Skeletal muscle cell (primary cell): ENCODE measurements at regions not wholly inside any gene's neighbourhood (a gene's known extent, or its start where the extent isn't known, plus 50 kb on each side); places are given as distances from the start of the nearest gene placed in this dataset.

Source experiments
- DNase-seq: peaks from one replicate; pipeline ENCODE4 v3.0.0-alpha.2; 2010; ENCODE audit warnings: low read depth
- H3K4me3 ChIP-seq: 2 replicates; pipeline ENCODE4 v1.5.1; 2011; ENCODE audit warnings: low read depth, mild to moderate bottlenecking, control low read depth, low read length, moderate library complexity

DNA sequence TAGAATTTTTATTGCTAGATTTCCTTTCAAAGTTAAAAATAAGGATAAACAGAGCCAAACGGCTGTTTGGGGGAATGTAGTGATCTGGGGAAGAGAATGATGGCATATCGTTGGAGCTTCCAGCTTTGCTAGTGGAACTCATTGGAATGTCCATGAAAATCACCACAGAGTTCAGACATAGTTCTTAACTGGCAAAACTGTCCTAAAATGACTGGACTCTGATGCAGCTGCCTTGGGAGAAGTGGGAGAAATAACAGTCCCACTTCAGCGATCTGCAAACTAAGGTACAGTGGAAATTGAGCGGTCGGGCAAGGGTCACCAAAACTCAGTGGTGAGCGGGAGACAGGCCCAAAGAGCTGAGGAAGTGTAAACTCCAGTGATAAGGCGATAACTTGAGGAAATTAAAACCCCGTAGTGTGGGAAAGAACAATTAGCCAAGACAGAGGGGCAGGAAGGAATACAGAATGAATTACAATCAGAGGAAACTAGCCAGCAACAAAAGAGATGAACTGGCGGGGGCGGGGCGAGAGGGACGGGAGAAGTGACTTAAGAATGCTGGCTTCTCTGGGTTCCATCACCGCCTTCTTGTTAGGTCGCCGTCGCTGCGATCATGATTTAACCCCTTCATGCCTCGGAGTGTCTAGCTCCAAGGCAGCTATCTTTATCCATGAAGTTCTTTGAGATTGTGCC, 89.8 kb upstream of the ARHGAP29 start:
- DNase-seq, result no peak
- no peak overlapping the region for H3K4me3 ChIP-seq

DNA sequence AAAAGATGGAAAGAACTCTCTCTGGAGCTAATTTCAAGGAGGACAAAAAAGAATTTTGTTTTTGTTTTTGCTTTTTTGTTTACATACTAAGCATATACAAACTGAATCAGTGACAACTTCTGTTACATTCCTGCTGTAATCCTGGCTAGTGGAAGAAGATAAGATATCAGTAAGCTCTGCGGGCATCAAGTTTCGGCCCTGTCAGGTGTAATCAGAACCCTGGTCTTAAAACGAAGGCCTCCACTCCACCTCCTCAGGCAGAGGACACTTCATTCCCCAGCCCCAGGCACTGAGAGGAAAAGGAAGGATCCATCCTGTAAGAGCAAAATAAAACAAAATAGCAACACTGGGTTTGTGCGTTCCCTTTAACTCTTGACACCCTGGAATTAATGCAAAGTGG, 88.9 kb upstream of the ARHGAP29 start:
- no peak overlapping the region for H3K4me3 ChIP-seq
- DNase-seq, result no peak

DNA sequence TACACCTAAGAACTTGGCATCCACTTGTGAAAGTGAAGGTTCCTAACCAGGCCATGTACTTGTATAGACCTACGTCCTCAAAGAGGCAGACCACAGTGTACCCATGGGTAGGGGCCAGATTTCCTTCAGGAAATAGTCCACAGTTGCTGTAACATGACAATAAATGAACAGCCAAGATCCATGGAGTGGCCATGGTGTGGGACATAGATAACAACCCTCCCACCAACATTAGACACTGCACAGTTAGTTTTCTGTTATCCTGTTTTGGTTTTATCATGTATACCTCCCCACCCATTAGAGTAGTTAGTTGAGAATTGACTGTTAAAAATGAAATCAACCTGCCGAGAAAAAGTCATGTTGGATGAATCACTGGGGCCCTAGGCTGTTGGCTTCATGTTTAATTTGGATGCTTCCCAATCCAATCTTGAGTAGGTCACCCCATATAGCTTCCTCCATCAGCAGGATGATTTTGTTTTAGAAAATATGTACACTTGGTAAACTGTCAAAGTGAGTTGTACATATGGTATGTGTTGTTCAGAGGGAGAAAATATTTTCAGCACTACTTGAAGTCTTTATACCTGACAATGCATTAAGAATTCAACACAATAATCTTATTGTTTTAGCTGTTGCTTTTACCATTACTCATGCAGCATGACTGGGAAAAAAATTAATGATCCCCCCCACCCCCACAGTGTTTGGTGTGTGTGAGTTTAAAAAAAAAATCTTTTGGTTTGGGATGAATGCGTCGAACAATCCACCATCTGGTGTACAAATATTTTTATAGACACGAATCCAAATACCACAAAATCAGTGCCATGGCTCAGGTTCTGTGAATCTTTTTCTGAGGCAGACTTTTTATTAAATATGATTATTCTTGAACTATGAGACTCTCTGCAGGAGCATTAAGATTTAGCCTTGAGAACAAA, 88.3 kb upstream of the ARHGAP29 start:
- peak; percentile 97 for DNase-seq
- H3K4me3 ChIP-seq, result no peak overlapping the region

DNA sequence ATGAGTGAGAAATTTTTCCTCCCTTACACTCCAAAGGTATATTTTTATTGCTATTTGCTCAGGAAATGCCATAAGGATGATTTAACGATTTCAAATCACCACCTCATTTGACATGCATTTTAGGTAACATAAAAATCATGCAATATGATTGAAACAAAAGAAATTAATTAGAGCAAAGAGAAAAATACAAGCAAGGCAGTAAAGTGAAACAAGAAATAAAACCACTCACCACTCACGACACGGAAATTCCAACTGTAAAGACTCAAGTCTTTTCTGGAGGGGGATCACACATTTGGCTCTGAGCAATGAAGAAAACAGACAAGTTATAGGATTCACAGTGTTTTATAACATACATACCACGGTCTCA, 86.8 kb upstream of the ARHGAP29 start:
- H3K4me3 ChIP-seq, result no peak overlapping the region
- no peak for DNase-seq

DNA sequence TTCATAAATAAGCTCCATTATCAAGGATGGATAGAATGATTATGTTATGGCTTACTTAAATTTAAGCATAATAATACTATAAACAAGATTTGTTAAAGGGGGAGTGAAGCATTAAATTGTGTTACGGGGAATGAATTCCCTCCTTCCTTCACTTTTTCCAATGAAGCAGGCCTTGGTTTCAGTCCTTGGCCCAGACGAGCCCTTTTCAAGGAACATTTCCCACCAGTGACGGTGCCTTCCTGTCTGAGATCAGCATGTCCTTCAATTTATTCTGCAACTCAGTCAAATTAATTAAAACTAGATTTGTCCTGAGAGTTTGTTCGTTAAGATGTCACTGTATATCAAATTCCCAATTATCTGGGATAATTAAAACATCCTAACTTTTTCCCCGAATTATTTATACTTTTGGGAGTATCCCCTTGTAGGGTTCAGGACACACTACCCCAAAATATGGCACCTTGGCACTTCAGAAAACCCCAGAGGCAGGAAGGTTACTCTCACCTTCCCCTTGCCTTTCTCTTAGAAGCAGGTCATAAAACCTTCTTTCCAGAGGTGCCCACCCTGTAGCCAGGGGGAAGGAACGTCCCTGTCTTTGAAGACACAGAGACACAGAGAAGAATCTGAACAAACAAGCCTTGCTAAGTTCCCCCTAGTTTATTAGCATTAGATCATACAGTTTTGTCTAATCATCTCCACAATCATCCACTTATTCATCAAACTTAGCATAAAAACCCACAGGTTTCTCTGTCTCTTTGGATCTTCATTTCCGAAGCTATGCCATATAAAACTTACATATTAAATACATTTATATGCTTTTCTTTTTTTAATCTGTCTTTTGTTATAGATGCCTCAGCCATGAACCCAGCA, 86.2 kb upstream of the ARHGAP29 start:
- H3K4me3 ChIP-seq, result no peak overlapping the region
- no peak for DNase-seq

DNA sequence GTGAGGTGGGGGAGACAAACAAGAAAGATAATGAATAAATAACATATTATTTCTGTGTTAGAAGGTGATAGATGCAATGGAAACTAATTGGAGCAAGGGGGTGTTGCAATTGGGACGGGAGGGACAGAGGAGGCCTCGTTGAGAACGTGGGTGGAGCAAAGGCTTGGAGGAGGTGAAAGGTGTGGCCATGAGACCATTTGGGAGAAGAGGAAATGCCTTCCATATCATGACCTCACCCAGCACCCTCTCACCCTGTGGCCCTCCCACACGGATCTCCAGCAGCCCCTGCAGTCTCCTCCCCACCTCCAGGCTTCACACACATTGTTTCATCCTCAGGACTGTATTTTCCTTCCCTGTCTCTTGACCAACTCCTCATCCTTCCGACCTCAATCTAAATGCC, 85.3 kb upstream of the ARHGAP29 start:
- no peak overlapping the region for H3K4me3 ChIP-seq
- no peak for DNase-seq

DNA sequence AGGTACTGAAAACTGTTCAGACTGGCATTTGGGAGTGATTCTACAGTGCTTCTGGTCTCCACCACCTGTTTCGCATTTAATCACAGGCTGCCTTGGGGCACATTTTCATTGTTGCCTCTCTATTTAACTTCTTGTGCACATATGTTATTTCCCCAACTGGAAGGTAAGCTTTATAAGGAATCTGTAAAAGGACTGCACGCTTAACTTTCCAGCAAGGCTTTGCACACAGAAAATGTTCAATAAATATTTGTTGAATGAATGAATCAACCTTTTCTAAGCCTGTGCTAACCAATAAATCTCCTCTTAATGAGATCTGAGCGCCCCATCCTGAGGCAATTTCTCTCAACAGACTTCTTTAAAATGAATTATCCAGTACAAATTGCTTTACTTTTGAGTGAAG, 84.3 kb upstream of the ARHGAP29 start:
- H3K4me3 ChIP-seq, result no peak overlapping the region

DNA sequence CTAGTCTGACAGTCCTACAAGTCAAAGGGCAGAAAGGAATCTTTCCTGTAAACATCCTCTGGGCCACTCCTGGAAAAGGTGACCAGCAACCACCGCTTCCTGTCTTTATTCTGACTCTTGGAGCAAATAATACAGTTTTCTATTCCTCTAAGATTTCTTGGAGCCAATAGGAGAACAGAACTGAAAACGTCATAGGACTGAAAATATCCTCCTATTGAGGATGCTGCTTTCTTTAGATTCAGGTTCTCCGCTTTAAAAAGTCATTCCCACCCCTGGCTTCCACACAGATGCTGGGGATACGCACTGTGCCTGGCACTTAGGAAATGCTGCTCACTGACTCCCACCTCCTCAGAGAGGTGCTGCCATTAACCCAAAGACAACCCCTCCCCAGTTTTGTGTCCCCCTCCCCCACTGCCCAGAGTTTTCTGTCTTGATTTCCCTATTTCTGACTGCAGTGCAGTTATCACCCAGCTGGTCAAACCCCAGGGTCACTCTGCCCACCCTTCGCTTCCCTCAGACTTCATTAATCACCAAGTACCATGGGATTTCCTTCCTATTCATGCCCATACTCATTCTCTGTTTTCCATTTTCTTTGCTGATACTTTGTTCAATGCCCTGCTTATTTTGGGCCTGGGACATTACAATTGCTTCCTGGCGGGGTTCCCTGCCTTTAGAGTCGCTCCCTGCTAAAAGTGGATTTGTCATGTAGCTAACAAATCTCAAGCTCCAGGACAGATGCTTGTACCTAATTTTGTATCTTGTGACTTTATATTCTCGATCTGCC, 82.1 kb upstream of the ARHGAP29 start:
- DNase-seq, result no peak

More for the DNA sequence above, 84.3 kb upstream of the ARHGAP29 start:
- DNase-seq, result no peak

DNA sequence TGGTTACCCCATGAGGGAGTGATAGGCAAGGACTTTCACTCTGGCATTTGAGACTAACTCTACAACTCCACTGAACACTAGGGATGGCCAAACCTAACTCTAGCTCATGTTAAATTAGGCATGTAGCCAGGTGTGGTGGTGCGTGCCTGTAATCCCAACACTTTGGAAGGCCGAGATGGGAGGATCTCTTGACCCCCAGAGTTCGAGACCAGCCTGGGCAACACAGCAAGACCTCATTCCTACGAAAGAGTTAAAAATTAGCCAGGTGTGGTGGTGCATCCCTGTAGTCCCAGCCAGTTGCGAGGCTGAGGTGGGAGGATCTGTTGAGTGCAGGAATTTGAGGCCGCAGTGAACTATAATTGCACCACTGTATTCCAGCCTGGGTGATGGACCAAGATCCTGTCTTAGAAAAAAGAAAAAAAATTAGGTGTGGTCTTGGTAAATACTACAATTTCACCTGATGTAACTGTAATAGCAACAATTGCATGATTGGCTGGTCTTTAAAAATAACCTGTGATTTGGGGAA, 81.2 kb upstream of the ARHGAP29 start:
- H3K4me3 ChIP-seq, result no peak overlapping the region
- no peak for DNase-seq

More for the DNA sequence above, 82.1 kb upstream of the ARHGAP29 start:
- no peak overlapping the region for H3K4me3 ChIP-seq

DNA sequence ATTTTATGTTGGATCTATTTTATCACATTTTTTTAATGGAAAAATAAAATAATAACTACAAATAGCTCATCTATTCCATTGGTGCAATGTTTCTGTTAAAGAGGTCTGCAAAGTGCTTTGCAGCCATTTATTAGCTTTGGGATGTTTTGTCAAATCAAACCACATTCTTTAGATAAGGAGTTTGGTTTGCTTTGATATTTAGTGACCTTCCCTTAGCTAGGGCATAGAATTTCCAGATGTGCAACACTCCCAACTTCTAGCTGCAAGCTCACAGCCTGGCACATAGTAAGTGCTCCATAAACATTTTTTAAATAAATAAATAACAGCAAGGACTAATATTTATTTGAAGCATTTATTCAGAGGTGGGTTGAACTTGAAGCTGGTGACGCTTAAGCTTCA, 80.4 kb upstream of the ARHGAP29 start:
- DNase-seq, result no peak
- H3K4me3 ChIP-seq, result no peak overlapping the region

DNA sequence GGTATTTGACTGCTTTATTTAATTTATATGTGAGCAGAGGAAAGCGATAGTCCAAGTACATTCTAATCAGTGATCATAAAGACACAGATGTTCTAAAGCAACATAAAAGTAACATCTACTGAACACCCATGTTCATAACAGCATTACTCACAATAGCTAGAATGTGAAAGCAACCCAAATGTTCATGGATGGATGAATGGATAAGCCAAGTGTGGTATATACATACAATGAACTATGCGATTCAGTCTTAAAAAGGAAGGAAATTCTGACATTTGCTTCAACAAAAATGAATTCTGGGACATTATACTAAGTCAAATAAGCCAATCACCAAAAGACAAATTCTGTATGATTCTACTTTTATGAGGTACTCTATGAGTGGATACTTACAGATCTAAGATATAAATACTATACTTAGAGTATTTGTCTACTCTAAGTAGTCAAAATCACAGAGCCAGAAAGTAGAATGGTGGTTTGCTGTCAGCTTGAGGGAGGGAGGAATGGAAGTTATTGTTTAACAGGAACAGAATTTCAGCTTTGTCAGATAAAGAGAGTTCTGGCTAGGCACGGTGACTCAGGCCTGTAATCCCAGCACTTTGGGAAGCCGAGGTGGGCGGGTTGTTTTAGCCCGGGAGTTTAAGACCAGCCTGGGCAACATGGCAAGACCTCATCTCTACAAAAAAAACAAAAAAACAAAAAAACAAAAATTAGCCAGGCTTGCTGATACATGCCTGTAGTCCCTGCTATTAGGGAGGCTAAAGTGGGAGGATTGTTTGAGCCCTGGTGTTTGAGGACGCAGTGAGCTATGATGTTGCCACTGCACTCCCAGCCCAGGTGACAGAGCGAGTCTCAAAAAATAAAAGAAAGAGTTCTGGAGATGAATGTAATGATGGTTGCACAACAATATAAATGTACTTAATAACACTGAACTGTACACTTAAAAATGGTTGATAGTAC, 79.7 kb upstream of the ARHGAP29 start:
- no peak overlapping the region for H3K4me3 ChIP-seq
- DNase-seq, result no peak

DNA sequence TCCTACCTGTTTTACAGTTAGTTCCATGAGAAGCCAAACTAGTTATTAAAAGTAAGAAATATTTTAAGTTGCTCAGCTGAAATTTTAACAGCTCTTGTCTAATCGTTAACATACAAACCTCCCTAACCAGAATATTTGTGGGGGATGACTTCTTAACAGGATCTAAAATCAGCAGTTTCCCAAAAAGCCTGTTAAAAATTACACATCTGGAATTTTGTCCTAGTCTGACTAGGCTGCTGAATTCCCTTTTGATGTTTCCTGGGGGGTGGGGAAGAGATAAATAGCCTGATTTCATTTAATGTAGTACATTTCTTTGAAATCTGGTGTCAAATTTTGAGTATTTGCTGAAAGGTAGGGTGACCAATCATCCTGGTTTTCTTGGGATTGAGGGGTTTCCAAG, 78.8 kb upstream of the ARHGAP29 start:
- no peak for DNase-seq
- no peak overlapping the region for H3K4me3 ChIP-seq

DNA sequence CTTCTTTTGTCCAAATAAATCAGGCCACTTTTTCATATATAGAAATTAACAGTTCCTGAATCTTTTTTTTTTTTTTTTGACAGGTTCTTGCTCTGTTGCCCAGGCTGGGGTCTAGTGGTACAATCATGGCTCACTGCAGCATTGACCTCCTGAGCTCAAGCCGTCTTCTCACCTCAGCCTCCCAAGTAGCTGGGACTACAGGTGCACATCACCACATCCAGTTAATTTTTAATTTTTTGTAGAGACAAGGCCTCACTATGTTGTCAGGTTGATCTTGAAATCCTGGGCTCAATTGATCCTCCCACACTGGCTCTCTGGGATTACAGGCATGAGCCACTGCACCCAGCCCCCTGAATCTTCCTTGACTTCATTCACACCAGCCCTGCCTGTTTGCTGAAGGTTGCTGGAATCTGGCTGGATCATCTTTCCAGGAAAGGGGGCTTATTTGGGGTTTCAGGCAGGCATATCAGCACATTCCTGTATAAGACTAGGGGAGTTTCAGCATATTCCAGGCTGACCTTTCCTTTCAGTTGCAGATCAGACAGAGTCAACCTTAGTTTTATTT, 78.2 kb upstream of the ARHGAP29 start:
- H3K4me3 ChIP-seq, result no peak overlapping the region
- DNase-seq, result no peak

DNA sequence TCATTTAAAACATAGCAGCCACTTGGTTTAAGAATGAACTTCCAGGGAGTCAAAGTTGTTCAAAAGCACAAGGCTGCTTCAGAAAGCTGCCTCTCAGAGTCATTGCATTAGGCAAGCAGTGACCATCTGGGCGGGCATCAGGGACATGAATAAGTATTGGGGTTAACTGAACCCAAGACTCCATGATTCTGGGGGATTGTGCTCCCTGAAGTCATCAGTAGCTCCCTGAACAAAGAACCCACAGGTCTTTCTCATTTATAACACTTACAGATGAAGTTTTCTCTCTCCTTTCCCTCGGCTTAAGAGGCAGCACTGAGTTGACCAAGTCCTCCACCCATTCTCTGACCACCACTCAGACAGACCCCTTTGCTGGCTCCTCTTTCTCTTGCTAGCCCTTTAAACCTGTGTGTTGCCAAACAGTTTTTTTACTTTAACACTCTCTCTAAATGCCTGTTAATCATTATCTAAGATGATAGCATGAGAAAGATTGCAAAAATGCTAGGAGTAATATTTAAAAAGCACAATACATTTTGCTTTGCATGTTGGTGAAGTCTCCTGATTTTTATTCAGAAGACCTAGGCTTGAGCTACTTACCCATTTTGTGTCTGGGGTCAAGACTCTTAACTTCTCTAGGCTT, 77.0 kb upstream of the ARHGAP29 start:
- H3K4me3 ChIP-seq, result no peak overlapping the region
- DNase-seq, result no peak

DNA sequence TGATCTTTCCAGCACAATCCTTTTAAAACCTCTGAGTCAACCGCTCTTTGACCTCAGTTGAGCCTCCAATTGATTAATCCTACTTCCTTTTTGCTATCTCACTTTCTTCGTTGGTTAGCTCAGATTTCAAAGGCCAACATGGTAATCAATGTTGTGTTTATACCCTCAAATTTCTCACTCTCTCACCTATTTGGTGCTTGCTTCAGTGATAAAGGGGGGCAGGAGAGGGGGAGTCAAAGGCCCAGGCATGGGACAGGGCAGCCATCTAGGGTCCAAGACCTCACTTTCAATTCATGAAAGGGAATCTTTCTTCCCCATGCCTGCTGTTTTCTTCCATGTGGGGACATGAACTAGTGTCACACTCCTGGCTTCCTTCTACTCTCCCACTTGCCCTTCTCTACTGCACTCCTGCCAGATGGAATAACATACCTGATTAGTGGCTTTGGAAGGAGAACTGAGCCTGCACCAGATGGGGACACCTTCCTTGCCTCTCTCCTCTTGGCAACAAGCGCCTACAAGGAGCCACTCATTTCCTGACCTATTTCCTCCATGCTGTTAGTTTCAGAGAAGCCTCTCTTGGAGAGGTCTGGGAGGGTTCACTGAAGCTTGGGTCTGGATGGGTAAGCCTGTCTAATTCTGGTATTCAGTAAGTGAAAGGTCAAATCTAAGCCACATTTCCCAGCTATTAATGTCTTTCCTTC, 73.3 kb upstream of the ARHGAP29 start:
- DNase-seq, result no peak
- no peak overlapping the region for H3K4me3 ChIP-seq

DNA sequence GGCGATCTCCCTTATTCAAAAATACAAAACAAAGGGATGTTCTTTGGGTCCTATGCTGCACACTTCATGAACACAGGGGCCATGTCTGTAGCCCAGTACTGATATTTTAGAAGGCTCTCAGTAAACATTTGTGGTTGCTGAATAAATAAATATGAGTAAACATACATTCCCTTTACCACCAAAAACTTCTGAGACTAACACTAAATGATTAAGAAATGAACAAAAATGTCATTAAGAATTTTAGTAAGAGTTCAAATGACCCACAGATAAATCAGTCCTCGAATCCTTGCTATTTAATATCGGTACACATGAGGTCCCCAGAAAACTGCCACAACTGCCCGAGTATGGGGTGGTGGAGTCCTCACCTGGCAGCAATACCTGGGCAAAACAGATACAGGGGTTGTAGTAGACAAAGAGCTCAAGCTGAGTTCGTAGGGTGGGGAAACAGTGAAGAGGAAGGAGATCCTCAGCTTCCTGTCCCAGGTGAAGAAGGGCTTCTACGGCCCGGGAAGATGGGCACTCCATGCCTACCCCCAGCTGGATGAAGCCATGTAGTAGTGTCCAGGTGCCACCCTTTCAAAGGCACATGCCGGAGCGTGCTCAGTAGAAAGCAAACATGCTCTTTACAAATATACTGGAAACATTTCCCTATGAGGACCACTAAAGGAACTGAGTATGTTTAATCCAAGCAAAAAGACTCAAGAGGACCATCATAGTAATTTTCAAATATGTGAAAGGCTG, 72.6 kb upstream of the ARHGAP29 start:
- no peak for DNase-seq
- no peak overlapping the region for H3K4me3 ChIP-seq
